HG03159 (cell line): ENCODE measurements at regions not wholly inside any gene's neighbourhood (a gene's known extent, or its start where the extent isn't known, plus 50 kb on each side); places are given as distances from the start of the nearest gene placed in this dataset.
"Not testable (repeated sequence)": the region's sequence is repeated elsewhere in the genome, so short reads cannot be mapped to it uniquely, and the experiment has no call there.

ENCODE experiments used
- ATAC-seq: cut with Tn5 transposase; IDR thresholded peaks from one replicate; pipeline ENCODE4 v1.9.1; 2021; ENCODE audit warnings: mild to moderate bottlenecking, moderate library complexity; ENCODE audit not compliant: unreplicated experiment

DNA sequence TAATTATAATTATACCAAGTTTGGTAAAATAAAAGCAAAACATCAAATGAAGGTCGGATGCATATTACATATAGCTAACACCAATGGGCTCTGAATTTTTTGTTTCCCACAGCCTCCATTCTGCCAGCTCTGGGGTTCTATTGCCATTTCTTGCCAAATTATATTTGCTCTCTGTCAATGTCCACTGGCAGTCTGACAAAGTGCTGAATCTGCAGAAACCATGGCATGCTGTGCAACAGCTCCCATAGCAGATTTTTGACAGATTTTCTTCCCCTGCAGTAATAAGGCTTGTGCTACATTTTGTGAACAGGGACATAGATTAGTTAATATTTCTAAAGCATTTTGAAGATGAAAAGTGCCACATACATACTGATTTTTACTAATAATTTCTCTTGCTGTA, 1102.1 kb downstream of the DIAPH3 start:
- ATAC-seq: no peak

DNA sequence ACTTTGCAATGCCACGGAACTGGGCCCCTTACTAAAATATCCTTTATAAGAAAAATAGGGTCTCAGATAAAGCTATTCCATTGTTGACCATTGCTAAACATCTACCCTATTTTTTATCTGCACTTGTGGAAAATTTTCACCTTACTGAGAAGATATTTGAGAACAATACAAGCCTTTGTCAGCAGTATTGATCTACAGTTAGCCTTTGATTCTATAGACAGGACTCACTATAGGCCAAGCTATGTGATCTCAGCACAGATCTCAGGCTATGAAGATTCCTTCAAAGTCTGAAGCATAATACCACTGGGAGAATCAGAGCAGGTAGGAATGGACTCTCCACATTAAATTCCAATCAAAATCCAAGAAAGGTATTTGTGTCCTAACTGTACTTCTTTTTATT, 1099.7 kb downstream of the DIAPH3 start:
- no peak for ATAC-seq

DNA sequence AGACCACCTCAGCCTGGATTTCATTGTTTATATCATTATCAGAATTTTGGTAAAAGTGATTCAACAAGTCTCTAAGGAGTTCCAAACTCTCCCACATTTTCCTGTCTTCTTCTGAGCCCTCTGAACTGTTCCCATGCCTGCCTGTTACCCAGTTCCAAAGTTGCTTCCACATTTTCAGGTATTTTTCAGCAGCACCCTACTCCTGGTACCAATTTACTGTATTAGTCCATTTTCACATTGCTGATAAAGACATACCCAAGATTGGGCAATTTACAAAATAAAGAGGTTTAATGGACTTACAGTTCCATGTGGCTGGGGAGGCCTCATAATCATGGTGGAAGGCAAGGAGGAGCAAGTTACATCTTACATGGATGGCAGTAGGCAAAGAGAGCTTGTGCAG, 1087.3 kb downstream of the DIAPH3 start:
- ATAC-seq: not testable (repeated sequence)

DNA sequence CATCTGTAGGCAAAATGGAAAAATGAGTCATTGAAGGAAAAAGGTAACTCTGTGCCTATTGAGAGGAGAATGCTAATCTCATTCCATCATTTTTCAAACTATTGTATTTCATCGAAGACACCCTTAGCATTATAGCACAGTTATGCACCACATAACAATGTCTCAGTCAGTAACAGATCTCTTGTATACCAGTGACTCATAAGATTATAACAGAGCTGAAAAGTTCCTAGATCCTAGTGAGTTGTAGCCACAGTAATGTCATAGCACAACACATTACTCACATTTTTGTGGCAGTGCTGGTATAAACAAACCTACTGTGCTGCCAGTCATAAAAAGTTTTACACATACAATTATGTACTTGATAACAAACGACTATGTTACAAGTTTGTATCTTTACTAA, 1077.6 kb downstream of the DIAPH3 start:
- no peak for ATAC-seq

DNA sequence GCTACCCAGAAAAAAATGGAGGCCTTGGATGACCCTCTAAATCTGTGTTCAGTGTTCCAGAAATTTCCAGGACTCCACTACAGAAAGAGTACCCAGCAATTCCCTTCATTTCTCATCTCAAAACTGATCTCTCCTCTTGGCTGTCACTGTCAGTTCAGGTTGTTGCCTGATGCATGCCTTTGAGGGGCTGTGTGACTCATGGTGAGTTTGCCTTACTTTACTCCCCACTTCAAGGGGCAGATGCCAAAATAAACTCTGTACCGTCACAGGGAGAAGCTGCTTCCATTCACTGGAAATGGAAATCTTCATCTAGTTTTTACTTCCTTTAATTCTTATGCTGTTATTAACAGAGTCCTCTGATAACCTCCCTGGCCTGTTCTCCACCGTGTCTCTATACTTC, 1075.0 kb downstream of the DIAPH3 start:
- no peak for ATAC-seq

DNA sequence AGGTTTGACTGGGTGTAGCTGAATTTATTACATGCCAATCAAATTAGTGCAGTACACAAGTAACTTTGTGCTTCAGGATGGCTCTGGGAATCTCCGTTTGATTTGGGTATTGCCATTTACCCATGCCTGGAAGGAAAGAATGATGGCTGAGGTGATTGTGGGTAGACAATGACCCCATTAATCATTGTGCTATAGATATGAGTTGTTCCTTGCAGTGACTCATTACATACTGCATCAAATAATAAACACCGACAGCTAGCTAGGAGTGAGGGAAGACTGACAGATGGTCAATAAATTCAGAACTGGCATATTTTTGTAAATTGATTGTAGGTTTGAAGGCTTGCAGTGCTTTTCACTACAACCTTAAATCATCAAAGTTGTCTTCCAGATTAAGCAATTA, 1069.5 kb downstream of the DIAPH3 start:
- ATAC-seq: no peak

DNA sequence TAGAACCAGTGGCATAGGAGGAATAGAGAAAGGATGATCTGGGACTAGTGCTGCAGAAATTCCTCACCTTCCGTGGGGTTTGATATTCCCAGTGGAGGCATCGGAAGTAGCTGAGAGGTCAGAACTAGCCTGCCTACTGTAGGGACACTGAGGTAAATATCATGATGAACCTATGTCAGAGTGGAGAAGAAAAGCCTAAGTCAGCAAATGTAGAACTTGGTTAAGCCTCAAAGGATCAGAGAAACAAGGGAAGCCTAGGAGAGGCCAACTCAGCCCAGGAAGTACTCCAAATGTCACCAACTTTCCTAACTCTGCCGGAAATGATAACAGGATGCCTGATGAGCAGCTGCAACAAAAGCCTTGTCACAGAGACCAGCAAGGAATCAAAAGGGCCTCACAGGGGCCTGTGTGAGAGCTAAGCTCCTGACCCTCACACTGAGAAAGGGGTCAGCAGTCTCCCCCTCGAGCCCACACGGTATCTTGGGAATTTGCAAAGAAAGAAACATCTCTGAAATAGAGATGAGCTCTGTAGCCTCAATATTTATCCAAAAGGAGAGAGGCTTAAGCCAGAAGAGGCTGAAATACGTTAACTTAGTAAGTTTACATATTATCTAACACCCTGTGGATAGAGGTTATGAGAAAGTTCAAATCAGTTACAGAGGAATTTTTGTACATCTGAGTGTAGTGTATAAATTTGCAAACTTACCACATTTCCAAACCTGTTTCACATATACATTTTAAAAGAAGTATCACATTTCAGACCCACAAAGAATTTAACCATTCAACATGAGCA, 1064.3 kb downstream of the DIAPH3 start:
- ATAC-seq: no peak

DNA sequence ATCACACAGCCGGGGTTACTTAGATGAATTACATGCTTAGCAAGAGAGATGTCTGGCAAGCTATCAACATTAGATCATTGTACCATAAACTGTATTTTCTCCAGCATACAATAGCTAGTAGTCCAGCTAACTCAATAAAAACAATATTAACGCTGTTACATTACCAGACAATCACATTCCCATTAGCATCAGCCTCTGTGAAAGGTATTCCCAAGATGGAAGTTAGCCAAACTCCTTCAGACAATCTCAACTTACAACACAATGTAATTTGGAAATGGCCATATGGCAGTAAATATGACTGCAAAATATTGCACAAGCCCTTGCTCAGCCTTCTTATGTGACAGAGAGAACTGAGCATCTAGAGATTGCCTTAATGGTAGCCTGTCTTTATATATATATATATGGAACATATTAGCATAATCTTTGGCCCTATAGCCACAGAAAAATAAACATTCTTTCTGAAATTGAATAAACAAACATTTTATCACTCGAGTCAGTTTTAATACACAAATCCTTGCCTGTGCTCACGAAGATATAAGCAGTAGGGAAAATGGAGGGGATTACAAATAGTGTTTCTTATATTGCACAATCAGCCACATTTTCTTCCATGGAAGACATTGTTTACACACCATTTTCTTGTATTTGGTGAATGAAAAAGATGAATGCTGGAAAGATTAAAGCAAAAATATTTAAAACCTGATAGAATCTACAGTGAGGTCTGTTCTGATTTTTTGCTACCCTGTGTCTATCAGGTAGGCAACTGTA, 1060.5 kb downstream of the DIAPH3 start:
- ATAC-seq: no peak

DNA sequence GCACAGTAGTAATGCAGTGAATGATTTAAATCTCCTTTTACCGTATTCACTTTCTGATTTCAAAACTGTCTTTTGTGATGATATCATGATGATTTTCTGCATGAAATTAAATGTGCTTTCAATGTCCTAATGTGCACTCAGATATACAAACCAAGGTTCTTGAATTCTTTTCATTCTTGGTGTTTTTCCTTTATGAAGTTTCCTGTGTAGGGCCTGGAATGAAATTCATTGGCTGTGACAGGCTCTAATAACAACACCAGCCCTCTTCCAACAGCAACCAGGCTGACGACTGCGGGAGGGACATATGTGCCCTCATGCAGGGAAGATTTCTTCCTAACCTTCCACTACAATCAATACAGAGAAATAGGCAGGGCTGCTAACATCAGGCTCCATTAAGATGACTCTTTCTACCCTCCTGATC, 1052.0 kb downstream of the DIAPH3 start:
- ATAC-seq: no peak

DNA sequence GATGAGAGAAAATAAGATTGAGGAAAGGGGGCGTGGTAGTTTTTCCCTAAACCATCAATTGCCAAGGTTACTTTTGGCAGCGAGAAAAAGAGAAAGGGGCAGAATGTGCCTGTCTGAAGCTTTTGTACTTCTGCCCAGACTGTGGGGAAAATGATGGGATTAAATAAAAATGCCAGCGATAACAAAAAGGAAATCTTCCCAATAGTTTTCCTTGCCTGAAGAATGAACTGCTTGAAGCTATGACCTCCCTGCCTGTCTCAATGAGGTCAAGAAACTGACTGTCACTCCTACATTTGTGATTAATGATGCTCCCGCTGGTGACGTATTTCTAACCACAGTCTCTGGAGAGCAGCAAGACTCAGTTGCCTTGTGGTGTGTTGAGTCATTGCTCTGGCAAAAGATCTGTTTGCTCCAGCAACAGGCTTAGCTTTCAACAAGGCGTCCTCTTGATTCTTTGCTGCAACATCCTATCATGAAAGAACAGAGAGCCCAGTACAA, 1051.5 kb downstream of the DIAPH3 start:
- no peak for ATAC-seq

DNA sequence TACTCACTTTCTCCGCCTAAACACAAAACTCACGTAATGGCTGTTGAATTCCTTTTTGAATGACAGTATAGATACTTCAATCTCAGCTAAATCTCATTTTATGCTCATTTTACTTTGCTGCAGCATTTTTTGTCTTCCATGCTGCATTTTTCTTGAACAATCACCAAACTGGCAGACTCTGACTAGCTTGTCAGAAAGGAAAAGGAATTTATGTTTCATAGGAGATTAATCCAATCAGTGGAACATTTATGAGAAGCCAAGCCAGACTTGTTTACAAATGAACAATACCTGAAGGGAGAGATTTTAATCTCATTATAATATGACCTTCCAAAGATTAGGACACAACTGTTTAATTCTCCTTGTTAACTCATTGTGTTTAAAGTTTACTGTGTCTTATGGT, 1044.3 kb downstream of the DIAPH3 start:
- no peak for ATAC-seq

DNA sequence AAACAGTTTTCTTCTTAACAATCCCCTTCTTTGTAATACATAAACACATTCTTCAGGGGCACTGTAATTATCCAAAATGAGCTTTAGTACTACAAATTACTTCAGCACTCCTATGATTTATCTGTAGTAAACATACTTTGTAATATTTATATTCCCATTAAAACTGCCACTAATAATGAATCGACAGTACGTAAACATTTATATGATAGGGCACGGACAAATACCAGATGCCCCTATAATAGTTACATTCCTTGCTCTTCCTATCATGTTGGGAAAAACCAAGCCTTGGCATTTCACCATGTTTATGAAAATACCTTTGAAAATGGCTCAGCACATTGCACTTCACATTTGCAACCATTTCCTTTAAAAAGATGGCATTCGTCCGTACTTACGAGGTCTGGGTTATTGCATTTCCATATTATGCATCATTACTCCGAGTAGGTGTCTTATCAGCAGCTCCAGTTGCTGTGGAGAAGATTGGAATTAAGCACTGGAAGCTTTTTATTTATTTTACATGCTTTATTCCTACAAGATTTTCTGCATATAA, 1043.4 kb downstream of the DIAPH3 start:
- ATAC-seq: no peak

DNA sequence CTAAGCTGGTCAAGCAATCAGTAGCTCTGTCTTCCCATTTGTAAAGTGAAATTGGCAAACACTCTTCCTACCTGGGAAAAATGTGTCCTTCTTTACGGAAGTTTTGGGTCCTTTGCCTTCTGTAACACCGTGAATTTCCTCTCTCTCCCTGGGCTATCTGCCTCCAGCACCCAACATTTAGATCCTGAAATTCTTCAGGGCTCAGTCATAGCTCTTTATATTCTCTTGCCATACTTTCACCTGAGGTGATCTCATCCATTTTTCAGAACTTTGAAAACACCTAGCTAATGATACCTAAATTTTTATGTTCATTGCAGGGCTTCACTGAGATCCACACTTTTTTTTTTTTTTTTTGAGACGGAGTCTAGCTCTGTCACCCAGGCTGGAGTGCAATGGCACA, 1042.2 kb downstream of the DIAPH3 start:
- no peak for ATAC-seq

DNA sequence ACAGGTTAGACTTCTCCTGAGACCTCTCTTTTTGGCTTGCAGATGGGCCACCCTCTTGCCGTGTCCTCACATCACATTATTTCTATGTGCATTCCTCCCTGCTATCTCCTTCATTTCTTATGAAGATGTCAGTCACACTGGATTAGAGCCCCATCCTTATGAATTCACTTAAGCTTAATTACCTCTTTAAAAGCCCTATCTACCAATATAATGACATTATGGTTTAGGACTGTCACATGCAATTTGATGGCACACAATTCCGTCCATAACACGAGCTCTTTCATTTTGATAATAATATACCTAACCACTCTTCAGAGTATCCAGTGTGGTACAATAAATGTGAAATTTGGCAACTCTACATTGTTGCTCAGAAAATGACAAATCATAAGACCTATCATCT, 1037.3 kb downstream of the DIAPH3 start:
- no peak for ATAC-seq

DNA sequence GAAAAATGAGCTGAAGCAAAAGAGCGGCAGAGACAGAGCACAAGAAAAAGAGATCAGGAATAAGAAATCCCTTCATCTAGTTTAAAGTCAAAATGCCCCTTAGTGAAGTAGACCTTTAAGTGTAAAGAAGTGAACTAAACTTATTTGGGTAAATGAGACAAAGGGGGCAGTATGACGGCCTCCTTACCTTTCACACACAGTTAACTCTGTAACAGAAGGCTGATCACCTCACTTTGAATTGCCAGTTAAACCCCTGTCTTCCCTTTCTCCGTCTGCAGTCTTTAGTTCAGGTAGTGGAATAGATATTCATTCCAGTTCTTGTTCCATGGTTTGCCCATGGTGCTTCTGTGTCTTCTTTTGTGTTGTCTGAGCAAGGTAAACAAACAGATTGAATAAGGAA, 1029.8 kb downstream of the DIAPH3 start:
- no peak for ATAC-seq

DNA sequence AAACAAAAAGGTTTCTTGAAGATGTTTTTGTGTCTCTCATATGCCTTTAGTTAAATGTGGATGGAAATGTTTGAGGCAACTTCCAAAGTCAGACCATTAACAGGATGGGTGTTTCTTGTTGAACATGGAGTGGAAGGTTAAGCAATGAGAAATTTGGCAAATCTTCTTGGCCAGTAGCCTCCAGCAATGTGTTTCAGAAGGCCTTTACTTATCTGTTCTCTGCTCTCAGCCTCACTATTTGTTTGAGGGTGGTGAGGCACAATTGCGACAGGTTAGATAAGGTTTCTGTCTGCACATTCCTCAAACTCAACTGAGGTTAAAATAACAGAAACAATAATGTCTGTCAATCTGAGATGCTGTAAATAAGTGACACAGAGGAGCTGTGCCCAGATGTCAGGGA, 1019.0 kb downstream of the DIAPH3 start:
- no peak for ATAC-seq

DNA sequence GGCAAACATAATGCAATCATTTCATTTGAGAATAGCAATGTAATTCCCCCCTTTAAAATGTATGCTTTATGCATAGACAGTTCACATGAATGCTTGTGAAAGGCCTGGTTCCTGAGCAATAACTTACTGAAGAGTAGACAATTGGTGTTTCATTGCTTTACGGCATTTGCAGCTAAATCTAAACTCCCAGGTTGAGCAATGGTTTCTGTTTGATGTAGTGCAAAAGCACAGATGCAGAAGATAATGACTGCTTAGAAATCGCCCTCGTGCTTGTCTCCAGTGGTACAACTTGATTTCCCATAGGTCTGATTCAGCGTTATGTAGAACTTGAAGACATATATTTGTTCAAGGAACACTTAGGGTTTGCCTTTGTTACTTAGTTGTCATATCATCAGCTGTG, 1018.3 kb downstream of the DIAPH3 start:
- ATAC-seq: no peak

DNA sequence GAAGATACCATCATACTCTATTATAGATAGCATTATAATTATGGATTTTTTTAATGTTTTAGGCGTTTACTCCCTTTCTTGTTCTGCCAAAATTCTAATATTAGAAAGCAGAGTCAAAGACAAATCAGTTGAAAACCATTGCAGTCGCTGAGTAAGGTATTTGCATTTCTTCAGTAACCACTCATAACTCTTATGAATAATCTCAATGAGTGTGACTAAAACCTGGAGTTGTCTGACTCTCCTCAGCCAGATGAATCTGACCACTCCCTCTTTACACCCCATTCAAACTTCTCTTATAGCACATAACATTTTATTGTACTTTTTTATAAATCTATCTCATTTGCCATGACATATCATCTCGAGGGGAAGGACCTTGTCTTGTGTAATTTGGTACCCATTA, 1006.5 kb downstream of the DIAPH3 start:
- no peak for ATAC-seq

DNA sequence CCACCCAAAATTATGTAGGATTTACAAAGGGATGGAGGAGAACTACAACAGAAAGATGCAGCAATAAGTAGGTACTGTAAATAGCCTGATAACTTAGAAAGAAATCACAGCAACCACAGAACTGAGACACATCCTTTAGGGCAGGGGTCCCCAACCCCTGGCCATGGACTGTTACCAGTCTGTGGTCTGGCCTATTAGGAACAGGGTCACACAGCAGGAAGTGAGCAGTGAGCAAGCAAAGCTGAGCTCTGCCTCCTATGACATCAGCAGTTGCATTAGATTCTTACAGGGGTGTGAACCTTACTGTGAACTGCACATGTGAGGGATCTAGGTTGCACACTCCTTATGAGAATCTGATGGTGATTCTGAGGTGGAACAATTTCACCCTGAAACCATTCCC, 997.6 kb downstream of the DIAPH3 start:
- no peak for ATAC-seq

DNA sequence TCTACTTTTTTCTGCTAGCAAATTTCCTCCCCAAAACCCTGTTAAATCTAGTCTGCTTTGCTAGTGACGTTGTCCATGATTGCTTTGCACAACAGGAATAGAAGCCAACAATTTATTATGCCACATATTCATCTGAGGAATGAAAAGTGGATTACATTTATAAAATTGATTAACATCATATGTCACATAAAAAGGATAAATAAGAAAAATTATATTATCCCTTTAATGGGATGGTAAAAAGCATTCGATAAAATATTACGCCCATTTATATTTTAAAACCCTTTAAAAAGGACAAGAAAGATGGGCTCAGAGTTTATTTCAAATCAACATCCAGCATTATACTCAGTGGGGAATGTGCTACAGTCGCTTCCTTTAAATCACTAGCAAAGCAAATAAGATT, 991.7 kb downstream of the DIAPH3 start:
- ATAC-seq: no peak

DNA sequence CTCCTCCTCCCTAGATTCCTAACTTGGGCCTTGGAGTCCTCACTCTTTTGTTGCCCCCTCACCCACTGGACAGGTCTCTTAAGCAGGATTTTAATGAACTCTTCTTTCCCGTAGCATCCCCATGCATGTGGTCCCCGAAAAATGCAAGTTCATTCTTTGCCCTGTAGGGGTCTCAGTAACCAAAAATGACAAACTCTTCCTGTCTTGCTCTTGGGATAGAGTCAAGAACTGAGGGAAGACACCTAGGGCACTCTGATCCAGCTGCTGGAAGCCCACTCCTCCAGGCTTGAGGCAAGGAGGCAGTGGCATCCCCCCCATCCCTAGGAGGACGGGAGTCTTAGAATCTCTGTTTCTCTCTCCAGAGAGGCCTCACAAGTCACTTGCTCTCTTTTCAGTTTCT, 987.0 kb downstream of the DIAPH3 start:
- ATAC-seq: no peak

DNA sequence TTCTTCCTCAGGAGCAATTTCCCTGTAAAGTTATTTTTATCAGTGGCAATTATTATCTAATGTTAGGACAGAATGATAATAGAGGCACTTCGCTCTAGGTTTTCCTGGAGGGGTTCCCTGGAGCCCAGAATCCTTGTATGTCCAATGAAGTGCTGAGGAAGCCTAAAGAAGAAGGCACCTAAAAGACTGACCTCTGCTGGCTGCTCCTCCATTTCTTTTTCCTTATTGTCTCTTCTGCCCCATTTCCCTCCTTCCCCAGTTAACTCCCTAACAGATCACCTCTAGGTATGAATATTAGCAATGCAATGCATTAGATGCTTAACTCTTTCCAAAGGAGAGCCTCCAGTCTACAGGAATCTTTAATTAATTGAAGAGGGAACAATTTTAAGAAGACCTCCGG, 985.4 kb downstream of the DIAPH3 start:
- no peak for ATAC-seq
